ENCODE measurements at regions not wholly inside any gene's neighbourhood (a gene's known extent, or its start where the extent isn't known, plus 50 kb on each side); places are given as distances from the start of the nearest gene placed in this dataset.

DNA sequence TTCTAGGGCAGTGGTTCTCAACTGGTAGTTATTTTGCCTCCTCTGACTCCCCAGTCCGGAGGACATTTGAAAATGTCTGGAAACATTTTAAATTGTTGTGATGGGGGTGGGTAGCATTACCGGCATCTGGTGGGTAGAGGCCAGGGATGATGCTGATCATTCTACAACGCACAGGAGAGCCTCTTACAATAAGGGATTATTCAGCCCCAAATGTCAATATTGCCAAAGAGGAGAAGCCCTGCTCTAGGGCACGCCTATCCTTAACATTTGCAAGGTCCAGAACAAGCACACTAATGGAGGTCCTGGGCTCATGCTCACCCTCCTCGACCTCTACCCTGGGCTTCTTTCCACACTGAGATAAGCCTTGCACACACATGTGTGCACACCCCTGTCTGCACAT is 106.4 kb downstream of the MINAR1 start:
- no peak for DNase-seq (ENCODE audit: low spot score)
- TF ChIP-seq, protein P1, sequence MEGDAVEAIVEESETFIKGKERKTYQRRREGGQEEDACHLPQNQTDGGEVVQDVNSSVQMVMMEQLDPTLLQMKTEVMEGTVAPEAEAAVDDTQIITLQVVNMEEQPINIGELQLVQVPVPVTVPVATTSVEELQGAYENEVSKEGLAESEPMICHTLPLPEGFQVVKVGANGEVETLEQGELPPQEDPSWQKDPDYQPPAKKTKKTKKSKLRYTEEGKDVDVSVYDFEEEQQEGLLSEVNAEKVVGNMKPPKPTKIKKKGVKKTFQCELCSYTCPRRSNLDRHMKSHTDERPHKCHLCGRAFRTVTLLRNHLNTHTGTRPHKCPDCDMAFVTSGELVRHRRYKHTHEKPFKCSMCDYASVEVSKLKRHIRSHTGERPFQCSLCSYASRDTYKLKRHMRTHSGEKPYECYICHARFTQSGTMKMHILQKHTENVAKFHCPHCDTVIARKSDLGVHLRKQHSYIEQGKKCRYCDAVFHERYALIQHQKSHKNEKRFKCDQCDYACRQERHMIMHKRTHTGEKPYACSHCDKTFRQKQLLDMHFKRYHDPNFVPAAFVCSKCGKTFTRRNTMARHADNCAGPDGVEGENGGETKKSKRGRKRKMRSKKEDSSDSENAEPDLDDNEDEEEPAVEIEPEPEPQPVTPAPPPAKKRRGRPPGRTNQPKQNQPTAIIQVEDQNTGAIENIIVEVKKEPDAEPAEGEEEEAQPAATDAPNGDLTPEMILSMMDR (IDR thresholded peaks at IDR 0.05; ENCODE audit: extremely low read depth, missing control alignments), result no peak

DNA sequence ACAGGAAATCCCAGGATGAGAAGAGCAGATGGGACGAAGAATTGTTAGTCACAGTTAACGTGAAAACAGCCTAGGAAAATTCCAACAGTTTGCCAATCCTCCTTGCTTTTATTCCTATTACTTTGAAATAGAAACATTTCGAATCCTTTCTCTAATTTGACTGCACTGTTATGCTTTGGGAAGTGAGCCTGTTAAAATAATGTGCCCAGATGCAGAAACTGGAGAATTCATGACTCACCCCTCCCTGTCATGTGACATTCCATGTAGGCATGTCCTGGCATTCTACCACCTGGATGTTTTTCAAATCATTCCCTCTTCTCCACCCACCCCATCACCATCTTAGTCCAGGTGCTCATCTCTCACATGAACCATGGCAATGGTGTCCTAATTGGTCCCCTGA is 107.3 kb downstream of the MINAR1 start:
- no peak for DNase-seq (ENCODE audit: low spot score)
- TF ChIP-seq, protein P1 (IDR thresholded peaks at IDR 0.05; ENCODE audit: extremely low read depth, missing control alignments), result no peak

DNA sequence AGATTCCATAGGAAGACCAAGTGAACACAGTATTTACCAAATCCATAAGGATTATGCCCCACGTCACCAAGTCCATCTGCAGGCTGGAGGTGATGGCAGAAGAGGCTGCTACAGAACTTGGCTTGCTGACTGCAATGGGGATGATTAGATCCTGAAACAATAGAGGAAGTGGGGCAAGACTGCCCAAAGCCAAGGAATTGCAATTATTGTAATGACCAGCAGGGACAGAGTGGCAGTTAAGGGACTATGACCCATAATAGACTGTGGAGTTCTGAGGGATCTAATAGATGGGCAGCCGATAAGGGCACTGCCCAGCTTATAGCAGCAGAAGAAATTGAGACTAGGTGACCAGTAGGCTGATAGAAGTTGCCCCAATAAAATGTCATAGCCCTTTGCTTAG is 108.4 kb downstream of the MINAR1 start:
- DNase-seq (ENCODE audit: low spot score), result no peak
- TF ChIP-seq, protein P1 (IDR thresholded peaks at IDR 0.05; ENCODE audit: extremely low read depth, missing control alignments), result no peak

DNA sequence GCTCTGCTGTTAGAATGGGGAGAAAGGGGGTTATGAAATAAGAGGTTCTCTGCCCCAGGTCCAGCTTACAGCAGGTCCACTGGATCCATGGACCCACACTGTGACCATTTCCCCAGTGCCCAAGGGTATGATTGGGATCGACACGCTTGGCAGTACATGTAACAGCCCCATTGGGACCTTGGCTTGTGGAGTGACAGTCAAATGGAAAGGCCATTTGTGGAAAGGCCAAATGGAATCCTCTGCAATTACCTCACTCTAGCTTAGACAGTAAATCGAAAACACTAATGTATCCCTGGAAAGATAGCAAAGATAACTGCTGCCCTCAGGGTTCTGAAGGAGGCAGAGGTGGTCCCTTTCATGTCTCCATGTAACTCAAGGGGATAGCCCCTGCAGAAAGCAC is 109.1 kb downstream of the MINAR1 start:
- TF ChIP-seq, protein P1 (IDR thresholded peaks at IDR 0.05; ENCODE audit: extremely low read depth, missing control alignments), result no peak
- no peak for DNase-seq (ENCODE audit: low spot score)

DNA sequence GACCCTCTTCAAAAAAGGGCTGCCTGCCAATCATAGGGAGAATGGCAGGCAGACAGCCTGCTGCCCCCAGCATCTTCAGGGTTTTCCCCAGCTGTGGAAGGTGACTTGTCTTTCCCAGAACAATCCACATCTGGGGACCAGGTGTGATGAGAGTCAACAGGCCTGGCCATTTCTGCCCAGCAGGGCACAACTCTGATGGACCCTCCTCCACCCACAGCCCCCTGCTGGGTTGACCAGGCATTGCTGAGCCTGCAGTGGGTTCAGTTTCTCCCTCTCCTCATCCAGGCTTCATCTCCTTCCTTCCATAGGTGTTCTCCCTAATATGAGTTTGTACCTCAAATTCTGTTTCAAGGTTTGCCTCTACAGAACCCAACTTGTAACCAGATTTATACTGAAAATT is 111.0 kb downstream of the MINAR1 start:
- DNase-seq (ENCODE audit: low spot score), result no peak
- TF ChIP-seq, protein P1 (IDR thresholded peaks at IDR 0.05; ENCODE audit: extremely low read depth, missing control alignments), result no peak

DNA sequence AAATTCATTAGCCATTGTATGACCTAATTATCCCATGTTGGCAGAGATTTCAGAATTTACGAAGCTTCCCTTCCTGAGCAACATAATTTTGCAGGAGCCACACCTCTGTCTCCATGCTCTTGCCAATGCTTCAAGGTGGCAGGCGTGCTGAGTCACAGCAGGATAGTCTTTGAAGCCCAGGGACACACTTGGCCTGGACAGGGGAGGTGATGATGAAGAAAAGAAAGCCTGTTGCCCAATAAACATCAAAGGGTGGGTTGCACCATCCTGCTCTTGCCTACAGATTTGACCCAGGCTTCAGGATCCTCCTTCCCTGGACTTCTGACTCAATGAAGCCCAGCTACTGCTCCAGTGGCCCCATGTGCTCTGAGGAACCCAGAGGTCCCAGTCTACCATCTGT is 117.1 kb downstream of the MINAR1 start:
- DNase-seq (ENCODE audit: low spot score), result no peak
- TF ChIP-seq, protein P1 (IDR thresholded peaks at IDR 0.05; ENCODE audit: extremely low read depth, missing control alignments), result no peak

DNA sequence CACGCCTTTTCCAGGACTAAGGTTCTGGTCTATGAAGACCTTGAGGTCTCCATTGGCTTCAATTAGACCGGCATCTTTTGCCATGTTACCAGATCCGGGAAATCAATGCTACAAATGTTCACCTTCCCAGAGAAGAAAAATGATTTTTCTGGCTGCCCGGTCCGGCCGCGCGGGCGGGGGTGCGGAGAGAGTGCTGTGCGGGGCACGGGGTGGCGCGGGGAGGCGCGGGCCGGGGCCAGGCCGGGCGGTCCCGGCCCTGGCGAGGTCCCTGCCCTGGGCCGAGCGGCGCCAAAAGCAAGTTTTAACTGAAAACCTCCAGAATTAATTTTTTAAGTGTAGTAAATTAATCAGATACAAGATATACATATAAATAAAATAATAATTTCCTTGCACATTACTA is 128.2 kb downstream of the MINAR1 start:
- DNase-seq (ENCODE audit: low spot score), result no peak

More for the DNA sequence above, 128.2 kb downstream of the MINAR1 start:
- TF ChIP-seq, protein P1 (IDR thresholded peaks at IDR 0.05; ENCODE audit: extremely low read depth, missing control alignments), result no peak

Measured in GM20000 (cell line).